DMS114 treated with DMSO at 0.1 percent for 48 hours (cell line): ENCODE measurements at regions not wholly inside any gene's neighbourhood (a gene's known extent, or its start where the extent isn't known, plus 50 kb on each side); places are given as distances from the start of the nearest gene placed in this dataset.
"Not testable (repeated sequence)": the region's sequence is repeated elsewhere in the genome, so short reads cannot be mapped to it uniquely, and the experiment has no call there.

ENCODE experiments used
- DNase-seq: peaks from one replicate; lab custom pipeline; 2025; ENCODE audit not compliant: unreplicated experiment; lab: John Stamatoyannopoulos, UW

DNA sequence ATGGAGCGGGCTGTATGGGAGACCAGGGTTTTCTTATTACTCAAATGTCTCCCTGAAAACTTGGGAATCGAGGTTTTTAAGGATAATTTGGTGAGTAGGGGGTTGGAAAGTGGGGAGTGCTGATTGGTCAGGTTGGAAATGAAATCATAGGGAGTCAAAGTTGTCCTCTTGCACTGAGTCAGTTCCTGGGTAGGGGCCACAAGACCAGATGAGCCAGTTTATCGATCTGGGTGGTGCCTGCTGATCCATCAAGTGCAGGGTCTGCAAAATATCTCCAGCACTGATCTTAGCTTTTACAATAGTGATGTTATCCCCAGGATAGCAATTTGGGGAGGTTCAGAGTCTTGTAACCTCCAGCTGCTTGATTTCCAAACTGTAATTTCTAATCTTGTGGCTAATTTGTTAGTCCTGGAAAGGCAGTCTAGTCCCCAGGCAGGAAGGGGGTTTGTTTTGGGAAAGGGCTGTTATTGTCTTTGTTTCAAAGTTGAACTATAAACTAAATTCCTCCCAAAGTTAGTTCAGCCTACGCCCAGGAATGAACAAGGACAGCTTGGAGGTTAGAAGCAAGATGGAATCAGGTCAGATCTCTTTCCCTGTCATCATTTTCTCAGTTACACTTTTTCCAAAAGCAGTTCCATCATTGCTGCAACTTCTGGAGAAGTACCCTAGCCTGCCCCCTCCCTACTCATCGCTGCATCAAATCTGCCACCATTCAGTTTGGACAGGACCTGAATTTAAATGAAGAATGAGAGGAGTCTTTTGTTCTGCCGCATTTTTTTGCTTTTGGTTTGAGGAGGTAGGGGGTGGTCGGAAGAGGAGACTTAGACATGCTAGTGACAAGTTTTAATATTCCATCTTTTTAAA, 236.4 kb upstream of the GALNT17 start:
- DNase-seq, result not testable (repeated sequence)

DNA sequence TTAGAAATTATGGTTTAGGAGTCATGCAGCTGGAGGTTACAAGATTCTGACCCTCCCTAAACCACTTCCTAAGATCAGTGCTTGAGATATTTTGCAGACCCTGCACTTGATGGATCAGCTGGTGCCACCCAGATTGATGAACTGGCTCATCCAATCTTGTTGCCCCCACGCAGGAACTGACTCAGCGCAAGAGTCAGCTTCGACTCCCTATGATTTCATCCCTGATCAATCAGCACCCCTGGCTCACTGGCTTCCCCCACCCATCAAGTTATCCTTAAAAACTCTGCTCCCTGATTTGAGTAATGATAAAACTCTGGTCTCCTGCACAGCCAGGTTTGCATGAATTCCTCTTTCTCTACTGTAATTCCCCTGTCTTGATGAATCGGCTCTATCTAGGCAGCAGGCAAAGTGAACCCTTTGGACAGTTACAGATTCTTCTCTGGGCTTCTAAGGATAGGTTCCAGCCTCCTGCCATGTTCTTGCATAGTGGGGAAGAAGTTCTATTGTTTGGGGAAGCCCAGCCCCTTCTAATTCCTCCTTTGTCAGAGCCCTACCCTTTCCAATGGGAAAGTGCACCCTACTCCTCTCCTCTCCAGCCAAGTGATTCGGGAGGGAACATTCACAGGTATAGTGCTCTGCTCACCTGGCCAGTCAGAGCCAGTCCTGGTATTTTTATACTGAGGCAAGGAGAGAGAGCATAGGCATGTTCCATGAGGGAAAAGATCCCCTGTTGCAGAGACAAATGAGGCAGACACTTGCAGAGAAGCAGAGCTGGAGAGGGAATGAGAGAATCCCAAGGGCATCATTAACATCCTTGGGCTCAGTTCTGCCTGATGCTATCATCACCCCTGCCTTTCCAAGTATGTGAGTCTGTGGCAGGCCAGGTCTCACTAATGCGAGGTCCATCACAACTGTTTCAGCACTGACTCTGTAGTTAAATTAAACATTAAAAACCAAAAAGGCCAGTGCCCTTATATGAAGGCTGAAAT, 224.4 kb upstream of the GALNT17 start:
- DNase-seq, result no peak

DNA sequence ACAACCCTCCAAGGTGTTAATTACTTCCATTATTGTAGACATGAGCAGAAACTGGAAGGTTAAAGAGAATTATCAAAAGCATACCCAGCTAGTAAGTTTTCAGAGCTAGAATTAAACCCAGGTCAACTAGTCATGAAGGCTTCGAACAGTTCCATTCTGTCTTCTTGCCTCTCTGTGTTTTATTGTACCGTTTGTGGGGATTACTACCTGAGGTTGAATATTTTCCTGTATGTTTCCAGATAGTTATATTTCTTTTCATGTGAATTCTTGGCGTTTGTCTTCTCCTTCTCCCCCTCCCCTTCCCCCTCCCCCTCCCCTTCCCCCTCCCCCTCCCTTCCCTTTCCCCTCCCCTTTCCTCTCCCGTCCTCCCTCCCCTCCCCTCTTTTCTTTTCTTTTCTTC, 218.0 kb upstream of the GALNT17 start:
- no peak for DNase-seq

DNA sequence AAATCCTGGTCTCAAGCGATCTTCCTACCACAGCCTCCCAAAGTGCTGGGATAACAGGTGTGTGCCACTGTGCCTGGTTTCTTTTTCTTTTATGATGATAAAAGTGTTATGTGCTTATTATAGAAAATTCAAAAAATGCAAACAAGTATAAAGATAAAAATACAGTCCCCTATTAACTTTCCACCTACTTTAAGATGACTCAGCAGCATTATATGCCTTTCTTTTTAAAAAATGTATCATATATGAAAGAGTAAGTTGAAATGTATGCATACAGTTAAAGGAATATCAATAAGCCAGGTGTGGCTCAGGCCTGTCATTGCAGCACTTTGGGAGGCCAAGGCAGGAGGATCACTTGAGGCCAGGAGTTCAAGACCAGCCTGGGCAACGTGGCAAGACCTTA, 216.9 kb upstream of the GALNT17 start:
- DNase-seq, result no peak

GRCh38 chr7:70919481-70920073, 212.4 kb upstream of the GALNT17 start:
- no peak for DNase-seq

GRCh38 chr7:70920876-70921275, 211.1 kb upstream of the GALNT17 start:
- DNase-seq, result no peak

- DNase-seq, result no peak
Observed at GRCh38 chr7:70923181-70923845, 208.6 kb upstream of the GALNT17 start.

DNA sequence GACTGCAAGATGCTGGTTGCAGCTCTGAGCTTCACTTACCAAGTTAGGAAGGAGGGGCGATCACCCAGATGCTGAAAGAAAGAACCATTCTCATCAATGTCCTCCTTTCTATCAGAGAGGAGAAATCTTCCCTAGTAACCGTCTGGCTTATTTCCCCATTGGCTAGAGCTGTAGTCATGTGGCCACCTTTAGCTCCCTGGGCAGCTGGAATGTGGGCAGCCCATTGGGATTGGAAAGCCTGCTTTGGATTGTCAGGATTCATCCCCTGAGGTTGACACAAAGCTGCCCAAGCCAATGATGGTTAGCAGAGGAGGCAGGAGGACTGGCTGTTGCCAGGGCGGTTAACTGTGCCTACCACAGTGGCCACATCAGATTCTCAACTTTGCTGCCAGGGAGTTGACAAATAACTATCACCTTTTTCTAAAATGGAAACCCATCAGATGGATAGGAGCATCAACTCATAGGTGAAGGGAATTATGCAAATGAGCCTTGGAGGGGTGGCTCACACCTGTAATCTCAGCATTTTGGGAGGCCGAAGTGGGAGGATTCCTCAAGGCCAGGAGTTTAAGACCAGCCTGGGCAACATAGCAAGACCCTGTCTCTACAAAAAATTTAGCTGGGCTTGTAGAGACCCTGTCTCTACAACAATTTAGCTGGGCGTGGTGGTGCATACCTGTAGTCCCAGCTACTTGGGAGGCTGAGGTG, 206.4 kb upstream of the GALNT17 start:
- DNase-seq, result no peak

DNA sequence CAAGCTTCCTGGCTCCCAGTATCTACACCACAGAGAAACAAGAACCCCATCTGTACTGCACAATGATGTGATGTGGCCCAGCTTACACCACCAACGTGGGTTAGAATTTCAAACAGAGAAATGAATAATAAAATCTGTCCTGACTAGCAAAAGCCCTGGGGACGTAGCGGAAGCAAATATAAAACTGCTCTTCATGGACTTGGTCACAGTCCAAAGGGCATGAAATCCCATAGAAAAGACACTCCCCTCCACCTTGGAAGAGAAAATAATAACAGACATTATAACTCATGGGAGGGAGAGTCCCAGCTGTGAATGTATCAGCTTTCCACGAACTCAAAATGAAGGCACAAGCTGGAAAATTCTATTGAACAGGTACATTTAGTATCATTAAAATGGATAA, 205.3 kb upstream of the GALNT17 start:
- DNase-seq, result no peak

GRCh38 chr7:70935311-70935710, 196.6 kb upstream of the GALNT17 start:
- DNase-seq, result no peak

DNA sequence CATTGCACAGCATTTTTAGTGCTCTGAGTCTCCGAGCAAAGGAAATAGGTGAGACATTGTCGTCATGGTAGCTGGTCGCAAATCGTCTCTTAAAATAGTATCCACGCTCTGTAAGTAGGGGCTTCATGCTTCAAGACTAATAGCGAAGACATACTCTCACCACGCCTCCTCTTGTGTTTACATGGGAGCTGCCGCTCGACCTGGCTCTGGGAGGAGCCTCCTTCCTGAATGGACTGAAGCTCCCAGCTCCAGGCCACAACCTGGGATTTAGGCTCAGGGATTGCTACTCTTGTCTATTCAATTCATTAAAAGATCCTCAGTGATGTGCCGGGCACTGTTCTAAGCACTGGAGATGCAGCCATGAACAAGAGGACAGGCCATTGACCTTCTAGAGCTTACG, 196.1 kb upstream of the GALNT17 start:
- no peak for DNase-seq

- no peak for DNase-seq
Observed at GRCh38 chr7:70937424-70937823, 194.5 kb upstream of the GALNT17 start.

DNA sequence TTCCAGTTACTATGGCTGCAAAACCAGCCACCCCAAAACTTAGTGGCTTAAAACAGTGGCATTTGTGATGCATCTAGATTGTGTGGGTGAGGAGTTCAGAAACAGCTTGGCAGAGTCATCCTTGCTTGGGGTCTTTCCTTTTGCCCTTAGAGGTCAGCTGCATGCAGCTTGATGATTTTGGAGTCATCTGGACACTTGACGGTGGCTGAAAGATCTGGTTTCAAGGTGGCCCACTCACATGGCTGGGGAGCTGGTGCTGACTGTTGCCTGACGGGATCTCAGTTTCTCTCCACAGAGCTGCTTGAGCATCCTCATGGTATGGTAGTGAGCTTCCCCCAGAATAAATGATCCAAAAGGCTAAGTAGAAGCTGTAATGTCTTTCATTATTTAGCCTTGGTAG, 191.3 kb upstream of the GALNT17 start:
- no peak for DNase-seq

GRCh38 chr7:70942791-70943190, 189.2 kb upstream of the GALNT17 start:
- no peak for DNase-seq

- no peak for DNase-seq
Observed at GRCh38 chr7:70944516-70944915, 187.4 kb upstream of the GALNT17 start.

- no peak for DNase-seq
Observed at GRCh38 chr7:70947181-70947580, 184.8 kb upstream of the GALNT17 start.

DNA sequence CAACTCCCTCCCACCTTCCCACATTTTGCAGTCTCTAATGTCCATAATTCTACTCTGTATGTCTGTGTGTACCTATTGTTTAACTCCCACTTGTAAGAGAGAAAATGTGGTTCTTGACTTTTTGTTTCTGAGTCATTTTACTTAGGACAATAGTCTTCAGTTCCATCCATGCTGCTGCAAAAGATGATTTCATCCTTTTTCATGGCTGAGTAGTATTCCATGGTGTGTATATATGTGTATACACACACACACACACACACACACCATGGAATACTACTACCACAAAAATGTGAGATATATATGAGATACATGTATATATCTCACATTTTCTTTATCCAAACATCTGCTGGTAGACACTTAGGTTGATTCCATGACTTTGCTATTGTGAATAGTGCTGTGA, 182.1 kb upstream of the GALNT17 start:
- DNase-seq, result no peak

GRCh38 chr7:70951271-70951962, 180.5 kb upstream of the GALNT17 start:
- no peak for DNase-seq

GRCh38 chr7:70952311-70952710, 179.6 kb upstream of the GALNT17 start:
- DNase-seq, result no peak

GRCh38 chr7:70953331-70953741, 178.6 kb upstream of the GALNT17 start:
- DNase-seq, result no peak
